K562 (cell line): ENCODE measurements at regions not wholly inside any gene's neighbourhood (a gene's known extent, or its start where the extent isn't known, plus 50 kb on each side); places are given as distances from the start of the nearest gene placed in this dataset.

Experiments used
- ATAC-seq: fragments of 200-7000 bp; cut with Tn5 transposase; 3 replicates; pipeline ENCODE4 v1.9.1; 2020; ENCODE audit warnings: moderate library complexity
- BruUV-seq: library from RNA; stranded (reverse); fragments of 400-500 nt; replicated peaks from 2 replicates; lab custom pipeline; 2021; lab: Mats Ljungman, UMichigan
- CTCF ChIA-PET: fragments of 300-600 bp; formaldehyde crosslinking; extraction: SDS; loops from one replicate; lab custom pipeline; 2021; ENCODE audit warnings: low intra/inter-chr PET ratio; lab: Yijun Ruan, JAX
- POLR2A ChIA-PET: fragments of 300-600, 350-650 bp; sonication (Branson Sonifier 250); formaldehyde crosslinking; extraction: SDS; loops from one replicate; lab custom pipeline; 2021; ENCODE audit warnings: antibody characterized with exemption, inconsistent platforms; lab: Yijun Ruan, JAX
- DNase-seq, 4 experiments: peaks; one replicate each; pipeline versions ENCODE4 v3.0.0 to v3.0.0-alpha.2; 2011 to 2018; ENCODE audit warnings: low spot score in 3 of 4, mixed read lengths in 3 of 4; ENCODE audit errors: extremely low read depth in 1 of 4
- FAIRE-seq: peaks from 2 replicates; lab custom pipeline; 2011; peaks lifted over from hg19 to GRCh38; lab: Jason Lieb, UNC
- H2AFZ ChIP-seq: 2 replicates; pipeline ENCODE4 v1.6.0; 2011; ENCODE audit warnings: low read depth, low read length, control low read depth, inconsistent platforms
- H3K27ac ChIP-seq: fragments of 200-600 bp; 3 replicates; pipeline ENCODE4 v1.8.0; 2011; ENCODE audit warnings: low read depth, mild to moderate bottlenecking, control low read depth, inconsistent platforms, low read length, moderate library complexity, mixed read lengths; ENCODE audit errors: extremely low read depth
- H3K27me3 ChIP-seq, 2 experiments: fragments of 300-600 bp in 1 of 2; 2 replicates in 1 of 2; 3 replicates in 1 of 2; pipeline versions ENCODE4 v1.6.0 to v1.8.0; 2011; ENCODE audit warnings: inconsistent platforms in 2 of 2, low read length in 2 of 2, mild to moderate bottlenecking in 1 of 2, mixed read lengths in 1 of 2, moderate library complexity in 1 of 2; ENCODE audit not compliant: control insufficient read depth in 2 of 2, insufficient read depth in 2 of 2
- H3K36me3 ChIP-seq: fragments of 300-600 bp; 3 replicates; pipeline ENCODE4 v1.8.0; 2011; ENCODE audit warnings: mild to moderate bottlenecking, low read length, inconsistent platforms; ENCODE audit not compliant: control insufficient read depth, insufficient read depth
- H3K4me1 ChIP-seq, 2 experiments: fragments of 200-600 bp in 1 of 2; replicated peaks in 1 of 2; 2 replicates in 1 of 2; 3 replicates in 1 of 2; pipeline versions ENCODE4 v1.5.1 to v1.8.0; 2011; ENCODE audit warnings: inconsistent platforms in 2 of 2, low read length in 2 of 2, mild to moderate bottlenecking in 1 of 2, mixed read lengths in 1 of 2, moderate library complexity in 1 of 2; ENCODE audit not compliant: control insufficient read depth in 2 of 2, insufficient read depth in 2 of 2
- H3K4me2 ChIP-seq: 2 replicates; pipeline ENCODE4 v1.6.1; 2011; ENCODE audit warnings: low read length, control low read depth, inconsistent platforms, mixed read lengths; ENCODE audit not compliant: insufficient read depth
- H3K4me3 ChIP-seq: fragments of 200-600 bp; sonication (generic), shearing (Covaris generic); 2 replicates; pipeline ENCODE4 v1.5.1; 2016; ENCODE audit warnings: control low read depth, inconsistent platforms
- H3K79me2 ChIP-seq: fragments of 200-600 bp; 3 replicates; pipeline ENCODE4 v1.8.0; 2011; ENCODE audit warnings: low read length, inconsistent platforms; ENCODE audit not compliant: control insufficient read depth, insufficient read depth
- H3K9ac ChIP-seq, 2 experiments: 2 replicates each; pipeline versions ENCODE4 v1.6.0 to v1.6.1; 2011; ENCODE audit warnings: low read depth in 2 of 2, low read length in 2 of 2, control low read depth in 1 of 2, inconsistent platforms in 1 of 2, mild to moderate bottlenecking in 1 of 2, mixed read lengths in 1 of 2; ENCODE audit not compliant: insufficient read depth in 1 of 2
- H3K9me1 ChIP-seq: one replicate; pipeline ENCODE4 v1.6.0; 2011; ENCODE audit warnings: inconsistent platforms, mild to moderate bottlenecking, low read length, moderate library complexity; ENCODE audit not compliant: control insufficient read depth, insufficient read depth
- H3K9me3 ChIP-seq: replicated peaks from 2 replicates; pipeline ENCODE4 v1.5.1; 2011; ENCODE audit warnings: low read depth, low read length, inconsistent platforms; ENCODE audit not compliant: control insufficient read depth, insufficient read depth
- H4K20me1 ChIP-seq: replicated peaks from 2 replicates; pipeline ENCODE4 v1.6.1; 2011; ENCODE audit warnings: low read length, inconsistent platforms, mixed read lengths; ENCODE audit not compliant: control insufficient read depth, insufficient read depth
- ATF3 ChIP-seq, 2 experiments: fragments of 450-650 bp in 1 of 2; sonication (generic) in 1 of 2; formaldehyde crosslinking in 1 of 2; IDR thresholded peaks in 1 of 2; conservative IDR thresholded peaks in 1 of 2; 2 replicates each; pipeline versions ENCODE4 v1.6.1 to v1.8.1; 2016 to 2023; ENCODE audit warnings: mild to moderate bottlenecking in 2 of 2, moderate library complexity in 2 of 2, inconsistent platforms in 1 of 2, missing genetic modification reagents in 1 of 2
- CCNT2 ChIP-seq: IDR thresholded peaks from 2 replicates; pipeline ENCODE4 v1.6.1; 2011; ENCODE audit warnings: borderline replicate concordance, low read depth, mild to moderate bottlenecking, moderate library complexity, mixed read lengths, low read length; ENCODE audit not compliant: insufficient read length; ENCODE audit errors: extremely low read depth
- CREB1 ChIP-seq, 2 experiments: sonication (generic) in 1 of 2; formaldehyde crosslinking in 1 of 2; IDR thresholded peaks; 2 replicates each; pipeline versions ENCODE4 v1.6.1 to v1.8.0; 2012 to 2022; ENCODE audit warnings: inconsistent platforms in 1 of 2, mild to moderate bottlenecking in 1 of 2, missing genetic modification reagents in 1 of 2, moderate library complexity in 1 of 2
- FOXA1 ChIP-seq: fragments of 450-650 bp; IDR thresholded peaks from 2 replicates; pipeline ENCODE4 v1.6.1; 2016; ENCODE audit warnings: mild to moderate bottlenecking, borderline replicate concordance
- GATAD2A ChIP-seq: fragments of 450-650 bp; IDR thresholded peaks from 2 replicates; pipeline ENCODE4 v1.6.1; 2017
- POLR2A ChIP-seq: fragments of 450-650 bp; conservative IDR thresholded peaks from 2 replicates; pipeline ENCODE4 v1.6.1; 2016
- PTRF ChIP-seq: fragments of 450-650 bp; IDR thresholded peaks from 2 replicates; pipeline ENCODE4 v1.6.1; 2016; ENCODE audit warnings: mild to moderate bottlenecking, missing genetic modification characterization, missing compliant biosample characterization
- PURB ChIP-seq: sonication (generic); formaldehyde crosslinking; IDR thresholded peaks from 2 replicates; pipeline ENCODE4 v1.9.0; 2021; ENCODE audit warnings: low read depth, mild to moderate bottlenecking, missing genetic modification reagents
- ZBTB33 ChIP-seq: sonication (generic); formaldehyde crosslinking; IDR thresholded peaks from 2 replicates; pipeline ENCODE4 v1.8.1; 2023; ENCODE audit warnings: mild to moderate bottlenecking, missing genetic modification reagents
- ZC3H4 ChIP-seq: sonication (generic); formaldehyde crosslinking; IDR thresholded peaks from 2 replicates; pipeline ENCODE4 v1.9.0; 2021; ENCODE audit warnings: missing genetic modification reagents, borderline replicate concordance
- ZNF589 ChIP-seq: fragments of 200-800 bp; sonication (Bioruptor generic); IDR thresholded peaks from 2 replicates; pipeline ENCODE4 v1.6.1; 2016; ENCODE audit warnings: low read depth, missing genetic modification characterization, missing compliant biosample characterization
- ZNF655 ChIP-seq: fragments of 250-450 bp; sonication (Bioruptor Pico); IDR thresholded peaks from 2 replicates; pipeline ENCODE4 v1.5.0; 2021
- WGBS: fragments of 100-300 bp; shearing (Covaris generic); methylation state at CpG from one replicate; pipeline ENCODE4 v1.1.6; 2016; ENCODE audit warnings: low coverage, mixed read lengths; ENCODE audit not compliant: insufficient coverage; ENCODE audit errors: missing lambda C conversion rate; 5-methylcytosine and 5-hydroxymethylcytosine counted together
- in situ Hi-C: fragments of 300-500 bp; cut with MboI; formaldehyde crosslinking; loops from 4 replicates; pipeline ENCODE4 v1.15.0; 2018; ENCODE audit warnings: inconsistent platforms, mixed read lengths
- intact Hi-C: fragments of 100-400 bp; cut with micrococcal nuclease; formaldehyde crosslinking; loops from 2 replicates; pipeline ENCODE4 v1.14.2; 2022

- TF ChIP-seq ZNF655 (CRISPR knock-in tag) (no peak), ZC3H4 (CRISPR knock-in tag) (no peak)
- no peak for FAIRE-seq
- intact Hi-C loops, result no loop called here
These were observed 223.1 kb downstream of the SOX9 start for GRCh38 chr17:72343911-72344310.

GRCh38 chr17:72344613-72345012, 223.8 kb downstream of the SOX9 start:
- WGBS, result 1% methylated on average over 5 of the region's 5 CpGs
- no peaks in the 10 kb centered on the region for H3K36me3 ChIP-seq
- ATAC-seq (no peak), FAIRE-seq (no peak), DNase-seq (no peak)
- intact Hi-C loops (no loop called here), in situ Hi-C loops (no loop called here)
- BruUV-seq, result no TSS peak
- H3K79me2 ChIP-seq, result no peaks in the 10 kb centered on the region
- H3K9me3 ChIP-seq, result no peaks in the 10 kb centered on the region
- peaks cover 0 to 7% of the 10 kb centered on the region in 2 experiments; a peak in 3 of 5 replicates for H3K27me3 ChIP-seq
- no peak overlapping the region for H2AFZ ChIP-seq
- ChIA-PET POLR2A (no interaction called here), CTCF (no interaction called here)
- H3K9ac ChIP-seq, result no peak overlapping the region
- no peak overlapping the region for H3K4me2 ChIP-seq
- no peak overlapping the region for H3K4me3 ChIP-seq
- H3K4me1 ChIP-seq, result no peaks in the 10 kb centered on the region
- no peak overlapping the region for H3K27ac ChIP-seq
- no peaks in the 10 kb centered on the region for H3K9me1 ChIP-seq
- H4K20me1 ChIP-seq, result no peaks in the 10 kb centered on the region
- TF ChIP-seq ZBTB33 (CRISPR knock-in tag) (no peak), ATF3 (IDR thresholded peaks at IDR 0.05) (no peak), ATF3 (CRISPR knock-in tag; conservative IDR thresholded peaks at IDR 0.05) (no peak), PURB (no peak), GATAD2A (no peak), PTRF (tag) (no peak), CREB1 (IDR thresholded peaks at IDR 0.05) (no peak), CREB1 (CRISPR knock-in tag; IDR thresholded peaks at IDR 0.05) (no peak), ZNF589 (CRISPR knock-in tag) (no peak), FOXA1 (no peak), POLR2A (no peak), CCNT2 (no peak)

More at GRCh38 chr17:72343911-72344310, 223.1 kb downstream of the SOX9 start:
- Histone ChIP-seq H3K79me2 (no peaks in the 10 kb centered on the region), H3K4me3 (no peak overlapping the region), H3K27ac (no peak overlapping the region), H3K27me3 (no peaks in the 10 kb centered on the region; a peak in 1 of 5 replicates), H3K9me3 (no peaks in the 10 kb centered on the region), H3K4me2 (no peak overlapping the region), H2AFZ (no peak overlapping the region), H4K20me1 (no peaks in the 10 kb centered on the region), H3K9ac (no peak overlapping the region), H3K9me1 (no peaks in the 10 kb centered on the region), H3K4me1 (no peaks in the 10 kb centered on the region), H3K36me3 (no peaks in the 10 kb centered on the region)
- ATAC-seq (no peak), DNase-seq (no peak)
- ChIA-PET CTCF (no interaction called here), POLR2A (interaction anchor here (0.6 kb wide), 1 partner anchor 27 kb away, joined by 3 read pairs; no protein-coding TSS in a partner anchor)
- BruUV-seq, result no TSS peak
- in situ Hi-C loops, result no loop called here
- WGBS, result 1% methylated on average over 8 of the region's 8 CpGs
